ENCODE measurements at regions not wholly inside any gene's neighbourhood (a gene's known extent, or its start where the extent isn't known, plus 50 kb on each side); places are given as distances from the start of the nearest gene placed in this dataset.

DNA sequence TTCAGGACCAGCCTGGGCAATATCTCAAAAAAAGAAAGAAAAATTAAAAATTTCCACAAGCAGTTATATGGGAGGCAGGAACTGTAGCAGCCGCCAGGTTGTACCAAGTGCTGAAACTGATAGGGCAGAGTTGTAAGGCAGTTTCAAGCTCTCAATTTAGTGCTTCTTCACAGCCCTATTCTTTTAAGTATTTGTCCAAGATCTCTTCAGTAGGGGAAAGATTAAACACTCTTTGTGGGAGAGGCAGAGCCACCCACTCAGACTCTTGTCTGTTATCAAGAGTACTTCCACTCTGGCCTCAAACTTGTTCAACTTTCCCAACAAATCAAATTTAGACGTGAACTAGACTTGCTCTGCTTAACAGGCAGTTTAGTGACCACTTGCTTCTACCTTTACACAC, 228.7 kb downstream of the REEP3 start:
- TF ChIP-seq, protein P1, sequence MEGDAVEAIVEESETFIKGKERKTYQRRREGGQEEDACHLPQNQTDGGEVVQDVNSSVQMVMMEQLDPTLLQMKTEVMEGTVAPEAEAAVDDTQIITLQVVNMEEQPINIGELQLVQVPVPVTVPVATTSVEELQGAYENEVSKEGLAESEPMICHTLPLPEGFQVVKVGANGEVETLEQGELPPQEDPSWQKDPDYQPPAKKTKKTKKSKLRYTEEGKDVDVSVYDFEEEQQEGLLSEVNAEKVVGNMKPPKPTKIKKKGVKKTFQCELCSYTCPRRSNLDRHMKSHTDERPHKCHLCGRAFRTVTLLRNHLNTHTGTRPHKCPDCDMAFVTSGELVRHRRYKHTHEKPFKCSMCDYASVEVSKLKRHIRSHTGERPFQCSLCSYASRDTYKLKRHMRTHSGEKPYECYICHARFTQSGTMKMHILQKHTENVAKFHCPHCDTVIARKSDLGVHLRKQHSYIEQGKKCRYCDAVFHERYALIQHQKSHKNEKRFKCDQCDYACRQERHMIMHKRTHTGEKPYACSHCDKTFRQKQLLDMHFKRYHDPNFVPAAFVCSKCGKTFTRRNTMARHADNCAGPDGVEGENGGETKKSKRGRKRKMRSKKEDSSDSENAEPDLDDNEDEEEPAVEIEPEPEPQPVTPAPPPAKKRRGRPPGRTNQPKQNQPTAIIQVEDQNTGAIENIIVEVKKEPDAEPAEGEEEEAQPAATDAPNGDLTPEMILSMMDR (conservative IDR thresholded peaks at IDR 0.05) = no peak
- H3K27ac ChIP-seq = no peak overlapping the region

DNA sequence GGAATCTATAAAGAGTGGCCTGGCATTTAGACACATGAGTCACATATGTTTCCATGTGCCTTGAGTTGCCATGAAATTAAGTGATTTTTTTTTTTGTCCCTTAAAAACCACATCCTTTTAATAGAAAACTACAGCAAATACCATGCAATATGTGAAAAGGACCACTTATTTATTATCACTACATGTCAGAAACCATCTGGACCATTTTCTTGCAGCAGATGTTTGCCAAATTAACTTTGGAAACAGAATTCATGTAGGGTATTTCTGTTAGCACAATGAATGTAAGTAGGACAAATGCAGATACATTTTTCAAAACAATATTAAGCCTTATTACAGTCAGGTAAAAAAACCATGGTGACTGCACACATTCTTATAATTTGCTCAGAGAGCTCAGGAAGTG, 230.6 kb downstream of the REEP3 start:
- TF ChIP-seq, protein P1 (conservative IDR thresholded peaks at IDR 0.05) = no peak
- no peak overlapping the region for H3K27ac ChIP-seq

DNA sequence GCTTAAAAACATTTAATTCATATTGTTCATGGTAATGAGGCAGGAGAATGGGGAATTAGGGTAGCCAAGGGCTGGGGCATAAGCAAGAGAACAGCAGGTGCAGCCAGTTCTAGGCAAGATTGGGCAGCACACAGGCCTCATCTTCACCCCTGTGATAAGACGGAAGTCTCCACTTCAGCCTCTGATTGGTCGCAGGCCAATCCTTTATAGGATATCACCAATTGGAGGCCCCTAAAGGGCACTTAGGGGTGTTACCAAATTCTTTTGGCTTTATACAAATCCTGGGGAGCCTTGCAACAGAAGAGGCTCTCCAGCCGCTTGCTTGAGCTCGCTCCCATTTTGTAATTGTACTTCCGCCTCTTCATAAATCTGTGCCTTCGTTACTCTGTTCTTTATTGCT, 231.1 kb downstream of the REEP3 start:
- TF ChIP-seq, protein P1 (conservative IDR thresholded peaks at IDR 0.05) = no peak
- no peak overlapping the region for H3K27ac ChIP-seq

DNA sequence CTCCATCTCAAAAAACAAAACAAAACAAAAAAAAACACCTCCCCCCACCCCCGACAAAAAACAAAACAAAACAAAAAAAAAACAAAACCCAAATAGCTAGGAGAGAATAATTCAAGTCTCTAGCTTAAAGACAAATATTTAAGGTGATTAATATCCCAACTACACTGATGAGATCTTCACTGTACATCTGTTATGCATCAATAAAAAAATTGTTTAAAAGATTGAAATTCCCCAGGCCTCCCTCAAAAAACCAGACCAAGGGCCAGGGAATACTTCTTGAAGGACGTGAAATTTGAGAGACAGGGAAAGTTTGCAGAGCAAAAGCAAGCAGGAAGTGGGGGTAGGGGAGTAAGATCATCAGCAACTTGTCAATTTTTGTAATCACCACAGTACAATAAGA, 232.6 kb downstream of the REEP3 start:
- TF ChIP-seq, protein P1 (conservative IDR thresholded peaks at IDR 0.05) = no peak

DNA sequence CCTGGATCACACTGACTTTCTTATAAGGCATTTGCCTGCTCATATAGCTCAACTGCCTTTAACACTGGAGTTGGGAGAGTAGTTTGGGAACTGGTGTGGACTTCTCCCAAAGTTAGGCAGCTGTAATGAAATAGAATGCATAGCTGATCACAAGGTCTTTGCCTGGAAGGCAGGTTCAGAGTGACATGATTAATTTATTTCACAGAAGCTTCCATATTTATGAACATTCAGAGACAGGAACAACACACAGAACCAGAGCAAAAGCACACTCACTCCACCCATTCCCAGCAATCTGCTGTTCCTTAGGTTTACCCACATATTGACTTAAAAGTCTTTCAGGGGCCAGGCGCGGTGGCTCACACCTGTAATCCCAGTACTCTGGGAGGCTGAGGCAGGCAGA, 234.2 kb downstream of the REEP3 start:
- no peak overlapping the region for H3K27ac ChIP-seq
- TF ChIP-seq, protein P1 (conservative IDR thresholded peaks at IDR 0.05) = no peak

More for the DNA sequence above, 232.6 kb downstream of the REEP3 start:
- H3K27ac ChIP-seq = no peak overlapping the region

DNA sequence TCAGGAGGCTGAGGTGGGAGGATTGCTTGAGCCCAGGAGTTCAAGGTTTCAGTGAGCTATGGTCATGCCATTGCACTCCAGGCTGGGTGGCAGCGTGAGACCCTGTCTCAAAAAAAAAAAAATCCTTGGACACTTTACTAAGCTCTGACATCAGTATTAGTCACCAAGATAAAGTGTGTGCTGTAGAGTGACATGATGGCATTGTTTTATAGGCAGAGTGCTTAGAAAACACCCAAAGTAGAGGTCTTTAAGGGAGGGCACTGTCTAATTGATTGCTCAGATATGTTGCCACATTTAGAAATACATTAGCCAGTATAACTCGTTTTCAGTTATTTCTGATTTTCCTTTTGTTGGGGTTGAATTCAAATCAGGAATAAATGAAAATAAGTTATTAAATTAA, 235.9 kb downstream of the REEP3 start:
- no peak overlapping the region for H3K27ac ChIP-seq
- TF ChIP-seq, protein P1 (conservative IDR thresholded peaks at IDR 0.05) = no peak

DNA sequence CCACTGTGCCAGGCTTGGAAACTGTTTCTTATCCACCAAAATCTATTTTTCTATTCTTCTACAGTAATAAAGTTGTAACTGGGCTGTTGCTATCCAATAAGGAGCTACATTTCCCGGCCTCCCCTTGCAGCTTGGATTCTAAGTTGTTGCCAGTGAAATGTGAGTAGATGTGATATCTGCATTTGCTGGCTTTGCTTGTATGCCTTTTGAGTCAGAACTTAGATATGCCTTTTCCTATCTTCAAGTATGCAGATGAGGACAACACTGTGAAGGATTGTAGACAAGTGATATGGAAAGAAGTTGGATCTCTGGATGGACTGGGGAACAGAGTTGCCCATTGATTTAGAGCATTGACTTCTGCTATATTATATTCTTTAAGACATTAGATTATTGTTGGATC, 236.9 kb downstream of the REEP3 start:
- TF ChIP-seq, protein P1 (conservative IDR thresholded peaks at IDR 0.05) = no peak
- no peak overlapping the region for H3K27ac ChIP-seq

DNA sequence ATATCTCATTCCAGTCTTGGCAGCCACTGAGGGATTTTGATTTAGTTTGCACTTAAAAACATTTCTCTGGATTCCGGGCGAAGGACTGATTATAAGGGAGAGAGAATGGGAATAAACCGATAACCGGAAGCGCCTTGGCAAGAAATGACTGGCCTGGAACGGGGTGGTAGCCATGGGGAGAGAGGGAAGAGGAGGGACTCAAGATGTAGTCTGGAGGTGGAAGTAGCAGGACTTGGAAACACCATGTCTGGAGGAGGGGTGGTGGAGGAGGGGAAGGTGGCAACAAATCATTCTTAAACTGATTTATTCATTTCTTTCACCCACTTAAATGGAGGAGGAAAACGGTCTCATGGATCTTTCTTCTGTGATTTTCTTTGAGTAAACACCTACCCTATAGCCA, 238.1 kb downstream of the REEP3 start:
- TF ChIP-seq, protein P1 (conservative IDR thresholded peaks at IDR 0.05) = no peak
- no peak overlapping the region for H3K27ac ChIP-seq
